DND-41 (cell line): ENCODE measurements at regions not wholly inside any gene's neighbourhood (a gene's known extent, or its start where the extent isn't known, plus 50 kb on each side); places are given as distances from the start of the nearest gene placed in this dataset.

Experiments
- ATAC-seq: fragments of 200-7000 bp; cut with Tn5 transposase; 3 replicates; pipeline ENCODE4 v1.9.1; 2021; ENCODE audit warnings: low read depth; ENCODE audit not compliant: insufficient read depth
- DNase-seq: peaks from one replicate; pipeline ENCODE4 v3.0.0-alpha.2; 2020
- H2AFZ ChIP-seq: 2 replicates; pipeline ENCODE4 v1.6.0; 2012; ENCODE audit warnings: low read depth, low read length
- H3K27ac ChIP-seq: 2 replicates; pipeline ENCODE4 v1.5.1; 2012; ENCODE audit warnings: low read length, inconsistent platforms
- H3K27me3 ChIP-seq: fragments of 200-600 bp; sonication (generic); 2 replicates; pipeline ENCODE4 v1.6.0; 2012; ENCODE audit warnings: low read length, mild to moderate bottlenecking, inconsistent platforms; ENCODE audit not compliant: insufficient read depth, poor library complexity
- H3K36me3 ChIP-seq: 2 replicates; pipeline ENCODE4 v1.5.1; 2012; ENCODE audit warnings: low read length, inconsistent platforms; ENCODE audit not compliant: insufficient read depth
- H3K4me1 ChIP-seq: 2 replicates; pipeline ENCODE4 v1.5.1; 2012; ENCODE audit warnings: mild to moderate bottlenecking, low read length; ENCODE audit not compliant: insufficient read depth
- H3K4me2 ChIP-seq: 2 replicates; pipeline ENCODE4 v1.6.0; 2012; ENCODE audit warnings: mild to moderate bottlenecking, moderate library complexity, low read length, inconsistent platforms; ENCODE audit not compliant: insufficient read depth
- H3K4me3 ChIP-seq, 2 experiments: fragments of 200-600 bp in 1 of 2; shearing (Covaris generic) in 1 of 2; 2 replicates each; pipeline ENCODE4 v1.5.1; 2012 to 2016; ENCODE audit warnings: inconsistent platforms in 2 of 2, low read length in 2 of 2, mild to moderate bottlenecking in 2 of 2, low read depth in 1 of 2, moderate library complexity in 1 of 2
- H3K79me2 ChIP-seq: 2 replicates; pipeline ENCODE4 v1.6.0; 2012; ENCODE audit warnings: low read length, inconsistent platforms; ENCODE audit not compliant: insufficient read depth
- H3K9ac ChIP-seq: 2 replicates; pipeline ENCODE4 v1.6.0; 2012; ENCODE audit warnings: low read depth, mild to moderate bottlenecking, inconsistent platforms, low read length, moderate library complexity
- H3K9me3 ChIP-seq: 2 replicates; pipeline ENCODE4 v1.5.1; 2012; ENCODE audit warnings: low read length, moderate library complexity, mild to moderate bottlenecking, inconsistent platforms; ENCODE audit not compliant: insufficient read depth, severe bottlenecking
- H4K20me1 ChIP-seq: 2 replicates; pipeline ENCODE4 v1.6.0; 2012; ENCODE audit warnings: low read length; ENCODE audit not compliant: insufficient read depth
- CTCF ChIP-seq: IDR thresholded peaks from 2 replicates; pipeline ENCODE4 v1.5.1; 2012; ENCODE audit warnings: borderline replicate concordance, low read length, moderate library complexity, mild to moderate bottlenecking; ENCODE audit not compliant: poor library complexity, severe bottlenecking; ENCODE audit errors: extremely low read depth
- EZH2 ChIP-seq: IDR thresholded peaks from 3 replicates; pipeline ENCODE4 v1.6.1; 2012; ENCODE audit warnings: borderline replicate concordance, low read depth, mild to moderate bottlenecking, moderate library complexity, low read length, inconsistent platforms; ENCODE audit not compliant: severe bottlenecking

DNA sequence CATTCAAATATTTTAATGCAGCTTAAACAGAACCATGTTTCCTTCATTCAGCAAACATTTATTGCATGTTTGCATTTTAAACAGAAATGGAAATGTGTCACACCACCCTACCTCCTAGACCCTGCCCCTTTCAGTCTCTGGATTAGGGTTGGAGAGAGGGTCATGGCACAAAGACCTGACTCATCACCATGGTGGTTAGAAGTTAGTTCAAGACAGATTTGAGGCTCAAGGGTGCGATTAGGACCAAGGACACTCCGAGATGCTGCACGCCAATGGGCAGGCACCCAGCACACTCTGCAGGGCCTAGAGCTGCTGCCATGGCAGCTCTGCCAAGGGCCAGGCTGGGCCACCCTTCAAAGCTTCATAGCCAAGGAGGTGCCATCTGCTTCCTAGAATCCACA, 86.9 kb downstream of the NAV1 start:
- DNase-seq (no peak), ATAC-seq (no peak)
- no peaks in the 10 kb centered on the region for H3K36me3 ChIP-seq
- H2AFZ ChIP-seq: no peak overlapping the region
- no peaks in the 10 kb centered on the region for H3K9me3 ChIP-seq
- no peak for TF ChIP-seq EZH2
- TF ChIP-seq CTCF: no peak
- H4K20me1 ChIP-seq: no peaks in the 10 kb centered on the region
- no peak overlapping the region for H3K4me3 ChIP-seq
- no peak overlapping the region for H3K9ac ChIP-seq
- no peaks in the 10 kb centered on the region for H3K79me2 ChIP-seq
- H3K27me3 ChIP-seq: no peaks in the 10 kb centered on the region
- H3K4me2 ChIP-seq: no peak overlapping the region
- H3K27ac ChIP-seq: no peak overlapping the region
- H3K4me1 ChIP-seq: no peaks in the 10 kb centered on the region

DNA sequence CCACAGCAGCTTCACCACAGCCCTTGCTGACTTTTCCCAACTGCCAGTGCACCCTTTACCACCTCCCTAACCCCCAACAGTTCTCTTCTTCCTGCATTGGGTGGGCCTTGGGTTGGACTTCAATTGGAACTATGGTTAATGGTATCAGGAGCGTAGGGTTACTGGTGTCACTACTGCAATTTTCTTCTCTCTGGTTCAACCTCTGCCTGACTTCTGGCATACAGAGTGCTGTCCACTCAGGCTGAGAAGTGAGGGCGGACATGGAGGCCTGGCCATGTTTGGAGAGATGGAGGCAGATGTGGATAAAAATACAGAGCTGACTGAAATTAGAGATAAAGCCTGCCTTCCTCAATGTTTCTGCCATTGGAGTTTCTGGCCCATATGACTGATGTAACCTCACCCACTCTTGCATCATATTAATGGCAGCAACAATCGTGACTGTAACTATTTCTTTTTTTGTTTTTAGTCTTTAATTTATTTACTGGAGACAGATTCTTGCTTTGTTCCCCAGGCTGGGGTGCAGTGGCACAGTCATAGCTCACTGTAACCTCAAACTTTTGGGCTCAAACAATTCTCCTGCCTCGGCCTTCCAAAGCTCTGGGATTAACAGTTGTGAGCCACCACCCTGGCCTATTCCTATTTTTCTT, 87.8 kb downstream of the NAV1 start:
- Histone ChIP-seq H3K4me1 (no peaks in the 10 kb centered on the region), H3K27ac (no peak overlapping the region), H3K9me3 (no peaks in the 10 kb centered on the region), H3K9ac (no peak overlapping the region), H3K36me3 (no peaks in the 10 kb centered on the region), H2AFZ (no peak overlapping the region), H3K4me2 (no peak overlapping the region), H3K79me2 (no peaks in the 10 kb centered on the region), H4K20me1 (no peaks in the 10 kb centered on the region), H3K27me3 (no peaks in the 10 kb centered on the region), H3K4me3 (no peak overlapping the region)
- ATAC-seq (no peak), DNase-seq (no peak)
- TF ChIP-seq EZH2: no peak
- no peak for TF ChIP-seq CTCF

- Histone ChIP-seq H3K27ac (no peak overlapping the region), H4K20me1 (no peaks in the 10 kb centered on the region), H3K4me1 (no peaks in the 10 kb centered on the region), H3K36me3 (no peaks in the 10 kb centered on the region), H3K9me3 (no peaks in the 10 kb centered on the region), H3K4me2 (no peak overlapping the region), H3K9ac (no peak overlapping the region), H3K27me3 (no peaks in the 10 kb centered on the region), H3K79me2 (no peaks in the 10 kb centered on the region), H3K4me3 (no peak overlapping the region), H2AFZ (no peak overlapping the region)
- no peak for ATAC-seq
- no peak for DNase-seq
- no peak for TF ChIP-seq CTCF
- TF ChIP-seq EZH2: no peak
Observed at GRCh38 chr1:201628490-201628889, 89.6 kb downstream of the NAV1 start.

DNA sequence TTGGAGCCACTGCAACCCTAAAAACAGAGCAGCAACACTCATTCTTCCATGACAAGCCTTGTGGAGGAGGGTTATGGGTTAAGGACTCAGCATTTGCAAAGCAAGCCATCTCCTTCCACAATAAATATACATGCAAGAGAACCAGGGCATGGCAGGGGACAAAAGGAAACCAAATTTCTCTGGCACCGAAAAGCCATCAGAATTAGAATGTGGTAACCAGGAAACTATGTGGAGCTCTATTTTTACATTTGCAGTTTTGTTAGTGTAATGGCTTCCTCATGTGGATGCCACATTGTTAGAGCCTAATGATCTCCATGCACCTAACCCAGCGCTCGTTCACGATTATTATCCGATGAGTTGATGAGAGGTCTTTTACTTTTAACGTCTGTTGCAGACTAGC, 91.7 kb downstream of the NAV1 start:
- Histone ChIP-seq H4K20me1 (no peaks in the 10 kb centered on the region), H3K27ac (no peak overlapping the region), H3K36me3 (no peaks in the 10 kb centered on the region), H3K79me2 (no peaks in the 10 kb centered on the region), H2AFZ (no peak overlapping the region), H3K4me2 (no peak overlapping the region), H3K27me3 (no peaks in the 10 kb centered on the region), H3K4me3 (no peak overlapping the region), H3K4me1 (no peaks in the 10 kb centered on the region), H3K9ac (no peak overlapping the region), H3K9me3 (no peaks in the 10 kb centered on the region)
- TF ChIP-seq CTCF (no peak), EZH2 (no peak)
- ATAC-seq (no peak), DNase-seq (no peak)
